Neural crest cell (in vitro differentiated cells): ENCODE measurements at regions not wholly inside any gene's neighbourhood (a gene's known extent, or its start where the extent isn't known, plus 50 kb on each side); places are given as distances from the start of the nearest gene placed in this dataset.

Experiments used
- DNase-seq: peaks from one replicate; pipeline ENCODE4 v3.0.0; 2021; ENCODE audit warnings: low read depth, mixed read lengths, low spot score
- H3K27ac Mint-ChIP-seq: one replicate; pipeline ENCODE4 v1.8.0; 2021; ENCODE audit warnings: mild to moderate bottlenecking, mixed read lengths; ENCODE audit not compliant: unreplicated experiment
- H3K27me3 Mint-ChIP-seq: 2 replicates; pipeline ENCODE4 v1.8.0; 2021; ENCODE audit warnings: low read depth, mild to moderate bottlenecking, mixed read lengths
- H3K36me3 Mint-ChIP-seq: 2 replicates; pipeline ENCODE4 v1.8.0; 2021; ENCODE audit warnings: low read depth, mild to moderate bottlenecking, mixed read lengths
- H3K4me1 Mint-ChIP-seq: 2 replicates; pipeline ENCODE4 v1.8.0; 2021; ENCODE audit warnings: mixed read lengths
- H3K4me3 Mint-ChIP-seq: one replicate; pipeline ENCODE4 v1.8.0; 2021; ENCODE audit warnings: mild to moderate bottlenecking, mixed read lengths
- H3K9me3 Mint-ChIP-seq: 2 replicates; pipeline ENCODE4 v1.8.0; 2021; ENCODE audit warnings: mixed read lengths
- CTCF ChIP-seq: fragments of 200-600 bp; sonication (generic); conservative IDR thresholded peaks from 2 replicates; pipeline ENCODE4 v1.5.0; 2021; ENCODE audit warnings: antibody characterized with exemption, mild to moderate bottlenecking

GRCh38 chr15:96402403-96402802, 71.9 kb downstream of the NR2F2 start:
- H3K27me3 Mint-ChIP-seq: peaks cover 36% of the 10 kb centered on the region
- no peak overlapping the region for H3K27ac Mint-ChIP-seq
- no peak for DNase-seq
- H3K4me1 Mint-ChIP-seq: peaks cover 33% of the 10 kb centered on the region
- no peaks in the 10 kb centered on the region for H3K36me3 Mint-ChIP-seq
- H3K9me3 Mint-ChIP-seq: no peaks in the 10 kb centered on the region
- no peak for TF ChIP-seq CTCF
- H3K4me3 Mint-ChIP-seq: no peak overlapping the region

GRCh38 chr15:96403071-96403470, 72.6 kb downstream of the NR2F2 start:
- H3K9me3 Mint-ChIP-seq: no peaks in the 10 kb centered on the region
- no peak overlapping the region for H3K4me3 Mint-ChIP-seq
- H3K4me1 Mint-ChIP-seq: peaks cover 36% of the 10 kb centered on the region
- DNase-seq: no peak
- H3K27me3 Mint-ChIP-seq: peaks cover 42% of the 10 kb centered on the region
- H3K36me3 Mint-ChIP-seq: no peaks in the 10 kb centered on the region
- H3K27ac Mint-ChIP-seq: no peak overlapping the region
- TF ChIP-seq CTCF: no peak

- Mint-ChIP-seq H3K4me3 (no peak overlapping the region), H3K36me3 (no peaks in the 10 kb centered on the region), H3K4me1 (peaks cover 31% of the 10 kb centered on the region), H3K27ac (no peak overlapping the region), H3K27me3 (peaks cover 51% of the 10 kb centered on the region), H3K9me3 (no peaks in the 10 kb centered on the region)
- no peak for TF ChIP-seq CTCF
- DNase-seq: no peak
Measured at GRCh38 chr15:96403932-96404331, 73.4 kb downstream of the NR2F2 start.

GRCh38 chr15:96404560-96404959, 74.1 kb downstream of the NR2F2 start:
- DNase-seq: no peak
- no peak for TF ChIP-seq CTCF
- H3K27ac Mint-ChIP-seq: no peak overlapping the region
- peaks cover 56% of the 10 kb centered on the region for H3K27me3 Mint-ChIP-seq
- no peaks in the 10 kb centered on the region for H3K36me3 Mint-ChIP-seq
- H3K9me3 Mint-ChIP-seq: no peaks in the 10 kb centered on the region
- peaks cover 35% of the 10 kb centered on the region for H3K4me1 Mint-ChIP-seq
- H3K4me3 Mint-ChIP-seq: no peak overlapping the region

GRCh38 chr15:96406291-96406690, 75.8 kb downstream of the NR2F2 start:
- no peaks in the 10 kb centered on the region for H3K36me3 Mint-ChIP-seq
- H3K4me1 Mint-ChIP-seq: peaks cover 48% of the 10 kb centered on the region
- no peak for TF ChIP-seq CTCF
- no peaks in the 10 kb centered on the region for H3K9me3 Mint-ChIP-seq
- H3K4me3 Mint-ChIP-seq: no peak overlapping the region
- DNase-seq: no peak
- H3K27ac Mint-ChIP-seq: no peak overlapping the region
- peaks cover 70% of the 10 kb centered on the region for H3K27me3 Mint-ChIP-seq

- H3K4me3 Mint-ChIP-seq: no peak overlapping the region
- peaks cover 74% of the 10 kb centered on the region for H3K27me3 Mint-ChIP-seq
Measured at GRCh38 chr15:96406701-96407100, 76.2 kb downstream of the NR2F2 start.

More at GRCh38 chr15:96406701-96407100, 76.2 kb downstream of the NR2F2 start:
- Mint-ChIP-seq H3K9me3 (no peaks in the 10 kb centered on the region), H3K27ac (no peak overlapping the region), H3K36me3 (no peaks in the 10 kb centered on the region), H3K4me1 (peaks cover 50% of the 10 kb centered on the region)
- no peak for TF ChIP-seq CTCF
- DNase-seq: no peak
